ENCODE measurements at regions not wholly inside any gene's neighbourhood (a gene's known extent, or its start where the extent isn't known, plus 50 kb on each side); places are given as distances from the start of the nearest gene placed in this dataset.

- TF ChIP-seq POLR2A (IDR thresholded peaks at IDR 0.05) (no peak), CTCF (IDR thresholded peaks at IDR 0.05) (no peak)
These were observed 150.2 kb upstream of the RFLNA start for GRCh38 chr12:124144531-124145194.
